Panc1 (cell line): ENCODE measurements at regions not wholly inside any gene's neighbourhood (a gene's known extent, or its start where the extent isn't known, plus 50 kb on each side); places are given as distances from the start of the nearest gene placed in this dataset.

Experiments used
- ATAC-seq: fragments of 200-7000 bp; cut with Tn5 transposase; 2 replicates; pipeline ENCODE4 v1.9.1; 2020; ENCODE audit warnings: mild to moderate bottlenecking, moderate library complexity
- BruUV-seq: library from RNA; stranded (reverse); fragments of 400-500 nt; replicated peaks from 2 replicates; lab custom pipeline; 2021; lab: Mats Ljungman, UMichigan
- CTCF ChIA-PET: fragments of 300-600 bp; sonication (Branson Sonifier 250); formaldehyde crosslinking; loops from one replicate; lab custom pipeline; 2022; ENCODE audit warnings: antibody characterized with exemption; lab: Charles Lee
- POLR2A ChIA-PET: fragments of 300-600 bp; sonication (Branson Sonifier 250); formaldehyde crosslinking; loops from one replicate; lab custom pipeline; 2022; ENCODE audit warnings: antibody characterized with exemption; lab: Charles Lee
- DNase-seq: peaks from one replicate; pipeline ENCODE4 v3.0.0-alpha.2; 2010; ENCODE audit warnings: low read depth, low spot score
- H3K27ac ChIP-seq: 2 replicates; pipeline ENCODE4 v1.5.1; 2011; ENCODE audit warnings: mild to moderate bottlenecking, low read length, inconsistent platforms
- H3K27me3 ChIP-seq: fragments of 200-500 bp; sonication (Bioruptor generic); 2 replicates; pipeline ENCODE4 v1.6.0; 2014; ENCODE audit warnings: low read length, inconsistent platforms; ENCODE audit not compliant: control insufficient read depth, insufficient read depth
- H3K36me3 ChIP-seq: fragments of 200-500 bp; sonication (Bioruptor generic); 2 replicates; pipeline ENCODE4 v1.5.1; 2014; ENCODE audit warnings: inconsistent platforms, mild to moderate bottlenecking, low read length, moderate library complexity; ENCODE audit not compliant: control insufficient read depth, insufficient read depth
- H3K4me1 ChIP-seq: 2 replicates; pipeline ENCODE4 v1.5.1; 2011; ENCODE audit warnings: inconsistent platforms, mild to moderate bottlenecking, low read length, moderate library complexity; ENCODE audit not compliant: control insufficient read depth, insufficient read depth
- H3K4me3 ChIP-seq, 2 experiments: 2 replicates each; pipeline ENCODE4 v1.5.1; 2011 to 2012; ENCODE audit warnings: low read depth in 2 of 2, low read length in 2 of 2, mild to moderate bottlenecking in 2 of 2, inconsistent platforms in 1 of 2, moderate library complexity in 1 of 2
- H3K9me3 ChIP-seq: fragments of 200-500 bp; sonication (Bioruptor generic); 2 replicates; pipeline ENCODE4 v1.5.1; 2014; ENCODE audit warnings: low read depth, mild to moderate bottlenecking, inconsistent platforms, low read length, moderate library complexity; ENCODE audit not compliant: control insufficient read depth, insufficient read depth
- CTCF ChIP-seq: fragments of 450-650 bp; IDR thresholded peaks from 2 replicates; pipeline ENCODE4 v1.5.1; 2017; ENCODE audit warnings: mild to moderate bottlenecking
- POLR2AphosphoS5 ChIP-seq: IDR thresholded peaks from 2 replicates; pipeline ENCODE4 v1.6.1; 2012; ENCODE audit warnings: mild to moderate bottlenecking, low read depth, low read length, moderate library complexity
- REST ChIP-seq, 2 experiments: IDR thresholded peaks; 2 replicates each; pipeline ENCODE4 v1.6.1; 2011 to 2012; ENCODE audit warnings: low read depth in 2 of 2, control low read depth in 1 of 2, low read length in 1 of 2, mild to moderate bottlenecking in 1 of 2, moderate library complexity in 1 of 2; ENCODE audit not compliant: insufficient read depth in 1 of 2
- SIN3A ChIP-seq: IDR thresholded peaks from 2 replicates; pipeline ENCODE4 v1.6.1; 2012; ENCODE audit warnings: low read depth, mild to moderate bottlenecking, low read length, moderate library complexity, borderline replicate concordance; ENCODE audit not compliant: insufficient read depth
- TCF7L2 ChIP-seq: IDR thresholded peaks from 2 replicates; pipeline ENCODE4 v1.6.1; 2011; ENCODE audit warnings: mild to moderate bottlenecking, low read depth, low read length, inconsistent platforms
- in situ Hi-C: cut with HindIII; loops from 2 replicates; pipeline ENCODE4 v1.10.0; 2016; ENCODE audit warnings: low sequenced_read_pairs, low pct_unique_long_range_greater_than_20kb
- intact Hi-C: fragments of 100-400 bp; cut with micrococcal nuclease; formaldehyde crosslinking; loops from one replicate; pipeline ENCODE4 v1.10.0; 2022; ENCODE audit not compliant: unreplicated experiment

- intact Hi-C loops = no loop called here
- no TSS peak for BruUV-seq
- Histone ChIP-seq H3K9me3 (no peaks in the 10 kb centered on the region), H3K36me3 (no peaks in the 10 kb centered on the region), H3K27me3 (no peaks in the 10 kb centered on the region), H3K4me1 (no peaks in the 10 kb centered on the region), H3K27ac (no peak overlapping the region), H3K4me3 (no peak overlapping the region)
- DNase-seq (no peak), ATAC-seq (no peak)
- ChIA-PET POLR2A (no interaction called here), CTCF (no interaction called here)
- in situ Hi-C loops = no loop called here
- TF ChIP-seq TCF7L2 = no peak
- TF ChIP-seq CTCF = no peak
- no peak for TF ChIP-seq REST (IDR thresholded peaks at IDR 0.05; ENCODE audit: insufficient read depth in 1 of 2, low read depth in 2 of 2, low read length in 1 of 2)
- TF ChIP-seq POLR2AphosphoS5 = no peak
- TF ChIP-seq SIN3A = no peak
Observed at GRCh38 chr9:23611869-23612268, 214.2 kb downstream of the ELAVL2 start.

- BruUV-seq = no TSS peak
- intact Hi-C loops (no loop called here), in situ Hi-C loops (no loop called here)
- H3K27ac ChIP-seq = no peak overlapping the region
- no peaks in the 10 kb centered on the region for H3K36me3 ChIP-seq
- H3K27me3 ChIP-seq = no peaks in the 10 kb centered on the region
- no peak for DNase-seq
- no peaks in the 10 kb centered on the region for H3K4me1 ChIP-seq
- no peak for ATAC-seq
- POLR2A ChIA-PET = no interaction called here
- TF ChIP-seq REST (IDR thresholded peaks at IDR 0.05; ENCODE audit: insufficient read depth in 1 of 2, low read depth in 2 of 2, low read length in 1 of 2) (no peak), SIN3A (no peak), TCF7L2 (no peak), CTCF (no peak), POLR2AphosphoS5 (no peak)
- no peaks in the 10 kb centered on the region for H3K9me3 ChIP-seq
- H3K4me3 ChIP-seq = no peak overlapping the region
- CTCF ChIA-PET = no interaction called here
Observed at GRCh38 chr9:23615569-23615968, 210.5 kb downstream of the ELAVL2 start.
